Thyroid gland (tissue), 4 donors: ENCODE measurements at regions not wholly inside any gene's neighbourhood (a gene's known extent, or its start where the extent isn't known, plus 50 kb on each side); places are given as distances from the start of the nearest gene placed in this dataset.
"Not testable (repeated sequence)": the region's sequence is repeated elsewhere in the genome, so short reads cannot be mapped to it uniquely, and the experiment has no call there.

Experiments used
- CTCF ChIP-seq, 6 experiments: fragments of 200-600 bp in 3 of 6; fragments of 450-650 bp in 3 of 6; sonication (generic) in 3 of 6; IDR thresholded peaks; one replicate each; pipeline ENCODE4 v1.5.1; 2016 to 2019; ENCODE audit warnings: antibody characterized with exemption in 6 of 6, mild to moderate bottlenecking in 2 of 6, inconsistent platforms in 1 of 6, moderate library complexity in 1 of 6
- POLR2A ChIP-seq, 2 donors: fragments of 450-650 bp; IDR thresholded peaks; one replicate each; pipeline ENCODE4 v1.6.1; 2017; ENCODE audit warnings: antibody characterized with exemption in 2 of 2, mild to moderate bottlenecking in 2 of 2, moderate library complexity in 1 of 2

GRCh38 chr17:15850071-15850470 lies 94.9 kb upstream of the ADORA2B start:
- not testable (repeated sequence) for TF ChIP-seq CTCF, POLR2A (IDR thresholded peaks at IDR 0.05)
